IMR-90 (cell line): ENCODE measurements at regions not wholly inside any gene's neighbourhood (a gene's known extent, or its start where the extent isn't known, plus 50 kb on each side); places are given as distances from the start of the nearest gene placed in this dataset.

Experiments
- ATAC-seq: fragments of 200-7000 bp; cut with Tn5 transposase; 2 replicates; pipeline ENCODE4 v1.9.1; 2020; ENCODE audit warnings: low read depth, mild to moderate bottlenecking, moderate library complexity
- BruUV-seq: library from RNA; stranded (reverse); fragments of 400-500 nt; replicated peaks from 2 replicates; lab custom pipeline; 2021; lab: Mats Ljungman, UMichigan
- CTCF ChIA-PET: fragments of 300-600 bp; formaldehyde crosslinking; extraction: SDS; loops from one replicate; lab custom pipeline; 2021; ENCODE audit warnings: antibody characterized with exemption; lab: Yijun Ruan, JAX
- POLR2A ChIA-PET: fragments of 300-600 bp; sonication (Branson Sonifier 250); formaldehyde crosslinking; loops from one replicate; lab custom pipeline; 2022; ENCODE audit warnings: antibody characterized with exemption; ENCODE audit not compliant: unreplicated experiment; lab: Charles Lee
- DNase-seq: peaks from one replicate; pipeline ENCODE4 v3.0.0; 2013
- H2AFZ ChIP-seq: replicated peaks from 2 replicates; pipeline ENCODE3; 2013; ENCODE audit warnings: low read length, mild to moderate bottlenecking; ENCODE audit not compliant: poor library complexity
- H2AK5ac ChIP-seq: 2 replicates; pipeline ENCODE4 v1.6.1; 2013; ENCODE audit warnings: low read depth, low read length, inconsistent platforms
- H2AK9ac ChIP-seq: replicated peaks from 2 replicates; pipeline ENCODE3; 2013; ENCODE audit warnings: mild to moderate bottlenecking, low read depth, low read length, moderate library complexity; ENCODE audit not compliant: poor library complexity
- H2BK120ac ChIP-seq: 2 replicates; pipeline ENCODE4 v1.6.1; 2013; ENCODE audit warnings: low read depth, low read length, inconsistent platforms
- H2BK15ac ChIP-seq: 3 replicates; pipeline ENCODE4 v1.6.1; 2013; ENCODE audit warnings: low read depth, low read length, inconsistent platforms
- H2BK20ac ChIP-seq: 2 replicates; pipeline ENCODE4 v1.6.1; 2013; ENCODE audit warnings: low read depth, mild to moderate bottlenecking, inconsistent platforms, low read length, moderate library complexity
- H2BK5ac ChIP-seq: 2 replicates; pipeline ENCODE4 v1.6.1; 2013; ENCODE audit warnings: mild to moderate bottlenecking, low read depth, low read length, inconsistent platforms; ENCODE audit not compliant: poor library complexity, severe bottlenecking
- H3K14ac ChIP-seq: replicated peaks from 2 replicates; pipeline ENCODE4 v1.6.1; 2013; ENCODE audit warnings: low read depth, low read length, inconsistent platforms
- H3K18ac ChIP-seq: 2 replicates; pipeline ENCODE4 v1.6.1; 2013; ENCODE audit warnings: low read depth, low read length, control low read depth
- H3K23ac ChIP-seq: 2 replicates; pipeline ENCODE4 v1.6.1; 2013; ENCODE audit warnings: low read depth, low read length, inconsistent platforms
- H3K27ac ChIP-seq: 2 replicates; pipeline ENCODE4 v1.5.1; 2013; ENCODE audit warnings: mild to moderate bottlenecking, control low read depth, low read length; ENCODE audit not compliant: insufficient read depth
- H3K27me3 ChIP-seq: 2 replicates; pipeline ENCODE4 v1.6.1; 2013; ENCODE audit warnings: low read length; ENCODE audit not compliant: control insufficient read depth, insufficient read depth
- H3K36me3 ChIP-seq: 2 replicates; pipeline ENCODE4 v1.6.1; 2013; ENCODE audit warnings: low read length, mixed read lengths; ENCODE audit not compliant: control insufficient read depth, insufficient read depth
- H3K4ac ChIP-seq: 2 replicates; pipeline ENCODE4 v1.6.1; 2013; ENCODE audit warnings: low read depth, low read length, inconsistent platforms
- H3K4me1 ChIP-seq: 2 replicates; pipeline ENCODE4 v1.6.1; 2013; ENCODE audit warnings: low read length, mixed read lengths; ENCODE audit not compliant: control insufficient read depth, insufficient read depth
- H3K4me2 ChIP-seq: 2 replicates; pipeline ENCODE4 v1.6.1; 2013; ENCODE audit warnings: low read depth, mild to moderate bottlenecking, control low read depth, low read length, moderate library complexity
- H3K4me3 ChIP-seq: 2 replicates; pipeline ENCODE4 v1.5.1; 2013; ENCODE audit warnings: low read depth, mild to moderate bottlenecking, control low read depth, low read length, moderate library complexity; ENCODE audit not compliant: insufficient read depth
- H3K56ac ChIP-seq: 2 replicates; pipeline ENCODE4 v1.6.1; 2013; ENCODE audit warnings: low read length, inconsistent platforms; ENCODE audit not compliant: insufficient read depth; ENCODE audit errors: extremely low read depth
- H3K79me1 ChIP-seq, 2 experiments: 2 replicates each; pipeline ENCODE4 v1.6.1; 2013; ENCODE audit warnings: low read length in 2 of 2, inconsistent platforms in 1 of 2, low read depth in 1 of 2
- H3K9ac ChIP-seq: 2 replicates; pipeline ENCODE4 v1.6.1; 2013; ENCODE audit warnings: low read depth, low read length, control low read depth
- H3K9me1 ChIP-seq: 2 replicates; pipeline ENCODE4 v1.6.1; 2013; ENCODE audit warnings: low read length, inconsistent platforms; ENCODE audit not compliant: insufficient read depth
- H3K9me3 ChIP-seq: 2 replicates; pipeline ENCODE4 v1.6.1; 2013; ENCODE audit warnings: low read length; ENCODE audit not compliant: control insufficient read depth, insufficient read depth
- H4K20me1 ChIP-seq: 2 replicates; pipeline ENCODE4 v1.6.1; 2013; ENCODE audit warnings: low read length, inconsistent platforms; ENCODE audit not compliant: insufficient read depth
- H4K5ac ChIP-seq: 2 replicates; pipeline ENCODE4 v1.6.1; 2013; ENCODE audit warnings: mild to moderate bottlenecking, low read depth, low read length, control low read depth
- H4K8ac ChIP-seq, 2 experiments: 2 replicates each; pipeline ENCODE4 v1.6.1; 2013; ENCODE audit warnings: low read depth in 2 of 2, low read length in 2 of 2, control low read depth in 1 of 2, inconsistent platforms in 1 of 2
- H4K91ac ChIP-seq: 2 replicates; pipeline ENCODE4 v1.6.1; 2013; ENCODE audit warnings: low read depth, low read length, inconsistent platforms; ENCODE audit not compliant: insufficient read depth
- BHLHE40 ChIP-seq: fragments of 150-350 bp; IDR thresholded peaks from 2 replicates; pipeline ENCODE4 v1.6.1; 2016; ENCODE audit warnings: mild to moderate bottlenecking, low read depth, low read length
- CEBPB ChIP-seq: IDR thresholded peaks from 2 replicates; pipeline ENCODE4 v1.6.1; 2012; ENCODE audit warnings: low read depth, low read length, improper control_type of control experiment
- CHD1 ChIP-seq: IDR thresholded peaks from 2 replicates; pipeline ENCODE4 v1.6.1; 2012; ENCODE audit warnings: low read depth, low read length, improper control_type of control experiment
- FOS ChIP-seq: fragments of 150-350 bp; IDR thresholded peaks from 2 replicates; pipeline ENCODE4 v1.6.1; 2016; ENCODE audit warnings: low read depth, low read length
- MAFK ChIP-seq: IDR thresholded peaks from 2 replicates; pipeline ENCODE4 v1.6.1; 2012; ENCODE audit warnings: low read depth, low read length, improper control_type of control experiment
- MAZ ChIP-seq: IDR thresholded peaks from 2 replicates; pipeline ENCODE4 v1.6.1; 2012; ENCODE audit warnings: low read depth, mild to moderate bottlenecking, low read length, improper control_type of control experiment, moderate library complexity, borderline replicate concordance
- MXI1 ChIP-seq: IDR thresholded peaks from 2 replicates; pipeline ENCODE4 v1.6.1; 2012; ENCODE audit warnings: low read depth, mild to moderate bottlenecking, low read length, moderate library complexity, borderline replicate concordance
- NFE2L2 ChIP-seq: fragments of 150-350 bp; IDR thresholded peaks from 2 replicates; pipeline ENCODE4 v1.6.1; 2016; ENCODE audit warnings: low read depth, mild to moderate bottlenecking, low read length
- POLR2A ChIP-seq: IDR thresholded peaks from 2 replicates; pipeline ENCODE4 v1.6.1; 2012; ENCODE audit warnings: mild to moderate bottlenecking, low read depth, low read length
- RAD21 ChIP-seq: IDR thresholded peaks from 2 replicates; pipeline ENCODE4 v1.6.1; 2012; ENCODE audit warnings: low read length, improper control_type of control experiment
- RCOR1 ChIP-seq: IDR thresholded peaks from 2 replicates; pipeline ENCODE4 v1.6.1; 2012; ENCODE audit warnings: mild to moderate bottlenecking, low read length, improper control_type of control experiment; ENCODE audit not compliant: insufficient replicate concordance
- RFX5 ChIP-seq: IDR thresholded peaks from 2 replicates; pipeline ENCODE4 v1.8.0; 2012; ENCODE audit warnings: low read depth, mild to moderate bottlenecking, low read length, moderate library complexity
- SMC3 ChIP-seq: fragments of 150-350 bp; IDR thresholded peaks from 2 replicates; pipeline ENCODE4 v1.6.1; 2016; ENCODE audit warnings: low read depth, mild to moderate bottlenecking, antibody characterized with exemption, low read length, moderate library complexity
- USF2 ChIP-seq: fragments of 150-350 bp; IDR thresholded peaks from 2 replicates; pipeline ENCODE4 v1.6.1; 2017; ENCODE audit warnings: mild to moderate bottlenecking, antibody characterized with exemption, low read length, low read depth
- WGBS, 2 experiments: methylation state at CpG; one replicate each; pipeline versions ENCODE4 v1.1.5 to v1.1.7; 2013; ENCODE audit warnings: missing lambda C conversion rate in 2 of 2; ENCODE audit not compliant: insufficient read length in 1 of 2; ENCODE audit errors: extremely low coverage in 2 of 2; 5-methylcytosine and 5-hydroxymethylcytosine counted together
- dilution Hi-C: fragments of 300-500 bp; cut with HindIII; formaldehyde crosslinking; loops from one replicate; pipeline ENCODE4 v1.14.3; 2018; ENCODE audit warnings: low sequenced_read_pairs; ENCODE audit not compliant: unreplicated experiment
- in situ Hi-C: fragments of 300-500 bp; cut with MboI; formaldehyde crosslinking; loops from 3 replicates; pipeline ENCODE4 v1.14.3; 2019; ENCODE audit warnings: low sequenced_read_pairs, inconsistent platforms, mixed read lengths
- intact Hi-C: fragments of 100-400 bp; cut with micrococcal nuclease; formaldehyde crosslinking; loops from 2 replicates; pipeline ENCODE4 v1.10.0; 2022
- TF ChIP-seq, protein P1 (sequence below): fragments of 150-350 bp; IDR thresholded peaks from 2 replicates; pipeline ENCODE4 v1.6.1; 2016; ENCODE audit warnings: low read depth, mild to moderate bottlenecking, low read length, moderate library complexity, borderline replicate concordance
- TF ChIP-seq, protein P2 (sequence below): conservative IDR thresholded peaks from 2 replicates; pipeline ENCODE4 v1.5.1; 2012; ENCODE audit warnings: mild to moderate bottlenecking, low read depth, low read length, improper control_type of control experiment

GRCh38 chr1:38270849-38271633, 224.4 kb upstream of the POU3F1 start:
- dilution Hi-C loops = no loop called here

More at GRCh38 chr1:38270849-38271633, 224.4 kb upstream of the POU3F1 start:
- Histone ChIP-seq H3K9ac (no peak overlapping the region), H2BK5ac (no peak overlapping the region), H4K5ac (no peak overlapping the region), H4K20me1 (no peaks in the 10 kb centered on the region), H3K27ac (no peak overlapping the region), H3K4me3 (no peak overlapping the region), H2AK9ac (peak overlapping the region; percentile 10), H2BK20ac (no peak overlapping the region), H4K91ac (no peak overlapping the region), H2AK5ac (no peak overlapping the region), H3K56ac (no peak overlapping the region), H3K14ac (no peak overlapping the region), H2AFZ (peak overlapping the region; percentile 7), H2BK120ac (no peak overlapping the region), H3K4me1 (no peaks in the 10 kb centered on the region), H3K18ac (no peak overlapping the region), H3K4ac (no peak overlapping the region), H3K23ac (no peak overlapping the region), H3K9me3 (no peaks in the 10 kb centered on the region), H2BK15ac (no peak overlapping the region), H3K36me3 (no peaks in the 10 kb centered on the region), H4K8ac (no peak overlapping the region), H3K79me1 (no peaks in the 10 kb centered on the region), H3K4me2 (no peak overlapping the region), H3K27me3 (peaks cover 6% of the 10 kb centered on the region; the same call in 1 of the 2 replicates), H3K9me1 (no peaks in the 10 kb centered on the region)
- BruUV-seq = no TSS peak
- POLR2A ChIA-PET = no interaction called here
- intact Hi-C loops (no loop called here), in situ Hi-C loops (no loop called here)
- no peak for DNase-seq
- CTCF ChIA-PET = no interaction called here
- TF ChIP-seq, protein P1, sequence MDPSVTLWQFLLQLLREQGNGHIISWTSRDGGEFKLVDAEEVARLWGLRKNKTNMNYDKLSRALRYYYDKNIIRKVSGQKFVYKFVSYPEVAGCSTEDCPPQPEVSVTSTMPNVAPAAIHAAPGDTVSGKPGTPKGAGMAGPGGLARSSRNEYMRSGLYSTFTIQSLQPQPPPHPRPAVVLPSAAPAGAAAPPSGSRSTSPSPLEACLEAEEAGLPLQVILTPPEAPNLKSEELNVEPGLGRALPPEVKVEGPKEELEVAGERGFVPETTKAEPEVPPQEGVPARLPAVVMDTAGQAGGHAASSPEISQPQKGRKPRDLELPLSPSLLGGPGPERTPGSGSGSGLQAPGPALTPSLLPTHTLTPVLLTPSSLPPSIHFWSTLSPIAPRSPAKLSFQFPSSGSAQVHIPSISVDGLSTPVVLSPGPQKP = no peak
- no peak for TF ChIP-seq FOS
- TF ChIP-seq BHLHE40 = no peak
- TF ChIP-seq USF2 = no peak
- TF ChIP-seq CEBPB = no peak
- no peak for TF ChIP-seq NFE2L2
- TF ChIP-seq, protein P2, sequence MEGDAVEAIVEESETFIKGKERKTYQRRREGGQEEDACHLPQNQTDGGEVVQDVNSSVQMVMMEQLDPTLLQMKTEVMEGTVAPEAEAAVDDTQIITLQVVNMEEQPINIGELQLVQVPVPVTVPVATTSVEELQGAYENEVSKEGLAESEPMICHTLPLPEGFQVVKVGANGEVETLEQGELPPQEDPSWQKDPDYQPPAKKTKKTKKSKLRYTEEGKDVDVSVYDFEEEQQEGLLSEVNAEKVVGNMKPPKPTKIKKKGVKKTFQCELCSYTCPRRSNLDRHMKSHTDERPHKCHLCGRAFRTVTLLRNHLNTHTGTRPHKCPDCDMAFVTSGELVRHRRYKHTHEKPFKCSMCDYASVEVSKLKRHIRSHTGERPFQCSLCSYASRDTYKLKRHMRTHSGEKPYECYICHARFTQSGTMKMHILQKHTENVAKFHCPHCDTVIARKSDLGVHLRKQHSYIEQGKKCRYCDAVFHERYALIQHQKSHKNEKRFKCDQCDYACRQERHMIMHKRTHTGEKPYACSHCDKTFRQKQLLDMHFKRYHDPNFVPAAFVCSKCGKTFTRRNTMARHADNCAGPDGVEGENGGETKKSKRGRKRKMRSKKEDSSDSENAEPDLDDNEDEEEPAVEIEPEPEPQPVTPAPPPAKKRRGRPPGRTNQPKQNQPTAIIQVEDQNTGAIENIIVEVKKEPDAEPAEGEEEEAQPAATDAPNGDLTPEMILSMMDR = no peak
- TF ChIP-seq POLR2A = no peak
- TF ChIP-seq MAFK = no peak
- no peak for TF ChIP-seq SMC3
- no peak for TF ChIP-seq RFX5
- no peak for TF ChIP-seq CHD1
- no peak for TF ChIP-seq MXI1
- TF ChIP-seq RCOR1 = no peak
- no peak for TF ChIP-seq RAD21
- TF ChIP-seq MAZ = no peak
- ATAC-seq = no peak
- 61% methylated on average over 5 of the region's 12 CpGs; no CpG with 5 or more reads in 1 of the 2 experiments for WGBS, 2 experiments
